ENCODE measurements at regions not wholly inside any gene's neighbourhood (a gene's known extent, or its start where the extent isn't known, plus 50 kb on each side); places are given as distances from the start of the nearest gene placed in this dataset.

GRCh38 chr2:221778025-221778424, 205.9 kb upstream of the EPHA4 start (continued):
- TF ChIP-seq KDM5A (IDR thresholded peaks at IDR 0.05; ENCODE audit: low read length) (no peak), PHF8 (conservative IDR thresholded peaks at IDR 0.05; ENCODE audit: low read depth, low read length) (no peak), CREB1 (IDR thresholded peaks at IDR 0.05) (no peak), RFX5 (IDR thresholded peaks at IDR 0.05; ENCODE audit: borderline replicate concordance, low read depth, low read length) (no peak)

Data from H1 (cell line).